ENCODE measurements at regions not wholly inside any gene's neighbourhood (a gene's known extent, or its start where the extent isn't known, plus 50 kb on each side); places are given as distances from the start of the nearest gene placed in this dataset.

- DNase-seq (no peak), FAIRE-seq (no peak)
- intact Hi-C loops (cut with DNase I): no loop called here
- Histone ChIP-seq H3K9ac (ENCODE audit: low read length in 3 of 3) (no peak overlapping the region), H3K4me3 (ENCODE audit: low read length in 3 of 3) (no peak overlapping the region), H3K4me1 (ENCODE audit: control insufficient read depth in 2 of 3, insufficient read depth in 2 of 3, low read depth in 1 of 3, low read length in 3 of 3) (no peaks in the 10 kb centered on the region), H3K27ac (ENCODE audit: low read depth in 2 of 2, low read length in 2 of 2) (no peak overlapping the region), H3K27me3 (ENCODE audit: control insufficient read depth, insufficient read depth, low read length) (no peaks in the 10 kb centered on the region), H3K36me3 (ENCODE audit: control insufficient read depth in 2 of 3, insufficient read depth in 3 of 3, low read length in 3 of 3) (no peaks in the 10 kb centered on the region), H3K9me3 (ENCODE audit: control insufficient read depth in 2 of 3, insufficient read depth in 1 of 3, low read length in 3 of 3) (no peaks in the 10 kb centered on the region)
- no peak for TF ChIP-seq CTCF (IDR thresholded peaks at IDR 0.05; ENCODE audit: borderline replicate concordance, extremely low read depth, insufficient read depth)
Measured at GRCh38 chr1:189149547-189150375, 1327.9 kb downstream of the BRINP3 start.

DNA sequence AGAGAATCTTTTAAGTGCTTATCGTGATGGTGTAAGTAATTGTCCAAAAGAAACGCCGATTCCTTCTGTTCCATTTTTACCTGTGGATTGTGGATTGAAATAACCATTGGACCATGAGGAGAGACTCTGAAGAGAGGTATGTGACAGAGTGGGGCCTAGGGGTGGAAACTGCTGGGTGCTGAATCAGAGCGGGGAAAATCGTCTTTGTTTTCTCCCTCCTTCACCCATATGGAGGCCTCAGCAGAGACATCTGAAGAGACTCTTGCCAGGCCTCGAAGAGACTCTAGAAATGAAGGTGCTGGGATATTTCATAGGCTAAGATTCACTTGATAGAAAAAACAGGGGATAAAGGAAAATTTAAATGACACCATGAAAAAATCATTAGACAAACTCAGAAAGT lies 1327.0 kb downstream of the BRINP3 start:
- DNase-seq: no peak
- intact Hi-C loops (cut with DNase I): no loop called here
- H3K36me3 ChIP-seq (ENCODE audit: control insufficient read depth in 2 of 3, insufficient read depth in 3 of 3, low read length in 3 of 3): no peaks in the 10 kb centered on the region
- no peaks in the 10 kb centered on the region for H3K4me1 ChIP-seq (ENCODE audit: control insufficient read depth in 2 of 3, insufficient read depth in 2 of 3, low read depth in 1 of 3, low read length in 3 of 3)
- no peak for TF ChIP-seq CTCF (IDR thresholded peaks at IDR 0.05; ENCODE audit: borderline replicate concordance, extremely low read depth, insufficient read depth)
- H3K27me3 ChIP-seq (ENCODE audit: control insufficient read depth, insufficient read depth, low read length): no peaks in the 10 kb centered on the region
- no peak overlapping the region for H3K9ac ChIP-seq (ENCODE audit: low read length in 3 of 3)
- no peaks in the 10 kb centered on the region for H3K9me3 ChIP-seq (ENCODE audit: control insufficient read depth in 2 of 3, insufficient read depth in 1 of 3, low read length in 3 of 3)
- no peak overlapping the region for H3K27ac ChIP-seq (ENCODE audit: low read depth in 2 of 2, low read length in 2 of 2)
- no peak overlapping the region for H3K4me3 ChIP-seq (ENCODE audit: low read length in 3 of 3)
- no peak for FAIRE-seq

DNA sequence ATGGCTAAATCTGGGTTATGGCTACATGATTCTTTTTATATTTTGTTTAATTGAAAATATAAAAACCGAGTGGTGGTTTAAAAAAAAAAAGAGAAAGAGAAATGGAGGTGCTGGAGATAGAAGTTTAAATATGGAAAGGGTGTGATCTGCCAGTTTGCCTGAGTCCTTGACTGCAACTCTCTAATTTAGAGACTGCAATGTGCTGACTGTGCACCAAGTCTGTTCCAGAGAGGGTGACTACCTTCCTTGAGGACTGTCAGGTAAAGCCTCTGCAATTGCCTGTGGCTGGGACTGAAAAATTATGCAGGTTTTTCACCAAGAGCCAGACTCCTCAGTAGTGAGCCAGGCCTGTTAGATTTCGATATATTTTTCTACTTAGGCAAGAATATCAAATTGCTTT lies 1326.3 kb downstream of the BRINP3 start:
- FAIRE-seq (no peak), DNase-seq (no peak)
- Histone ChIP-seq H3K27ac (ENCODE audit: low read depth in 2 of 2, low read length in 2 of 2) (no peak overlapping the region), H3K4me1 (ENCODE audit: control insufficient read depth in 2 of 3, insufficient read depth in 2 of 3, low read depth in 1 of 3, low read length in 3 of 3) (no peaks in the 10 kb centered on the region), H3K27me3 (ENCODE audit: control insufficient read depth, insufficient read depth, low read length) (no peaks in the 10 kb centered on the region), H3K36me3 (ENCODE audit: control insufficient read depth in 2 of 3, insufficient read depth in 3 of 3, low read length in 3 of 3) (no peaks in the 10 kb centered on the region), H3K9me3 (ENCODE audit: control insufficient read depth in 2 of 3, insufficient read depth in 1 of 3, low read length in 3 of 3) (no peaks in the 10 kb centered on the region), H3K4me3 (ENCODE audit: low read length in 3 of 3) (no peak overlapping the region), H3K9ac (ENCODE audit: low read length in 3 of 3) (no peak overlapping the region)
- no peak for TF ChIP-seq CTCF (IDR thresholded peaks at IDR 0.05; ENCODE audit: borderline replicate concordance, extremely low read depth, insufficient read depth)
- intact Hi-C loops (cut with DNase I): no loop called here
